ENCODE measurements at regions not wholly inside any gene's neighbourhood (a gene's known extent, or its start where the extent isn't known, plus 50 kb on each side); places are given as distances from the start of the nearest gene placed in this dataset.

DNA sequence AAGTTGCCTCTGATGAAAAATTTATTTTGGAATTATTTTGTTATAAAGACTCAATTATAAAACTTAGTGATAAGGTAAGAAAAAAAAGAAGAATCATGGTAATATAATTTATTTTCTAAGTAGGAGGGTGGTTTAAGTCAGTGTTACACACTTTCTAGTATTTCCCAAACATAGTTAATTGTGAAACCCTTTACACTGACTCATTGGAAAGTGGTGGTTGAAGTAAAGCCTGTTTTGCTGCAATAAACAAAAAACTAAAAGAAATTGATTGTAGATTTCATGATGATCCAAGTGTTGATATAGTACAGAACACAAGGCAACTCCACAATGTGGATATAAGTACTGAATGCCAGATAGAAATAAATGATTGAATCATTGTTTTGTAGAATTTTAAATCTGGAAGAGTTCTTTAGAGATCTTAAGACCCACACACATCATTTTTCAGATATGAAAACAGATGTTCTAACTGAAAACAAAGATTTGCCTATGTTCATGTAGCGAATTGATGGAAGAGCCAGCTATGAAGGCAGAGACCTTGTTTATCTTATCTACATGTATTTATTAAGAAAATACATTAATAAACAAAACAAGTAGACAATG lies 539.8 kb downstream of the PRELID2 start:
- no peaks in the 10 kb centered on the region for H3K9me3 Mint-ChIP-seq
- H3K4me1 Mint-ChIP-seq, result no peaks in the 10 kb centered on the region
- no peaks in the 10 kb centered on the region for H3K36me3 Mint-ChIP-seq (ENCODE audit: low read depth)
- DNase-seq, result no peak
- no peaks in the 10 kb centered on the region for H3K27me3 Mint-ChIP-seq
- no peak overlapping the region for H3K4me3 Mint-ChIP-seq
- CTCF ChIA-PET, result no interaction called here
- H3K27ac Mint-ChIP-seq, result no peak overlapping the region
- POLR2A ChIA-PET, result no interaction called here

- Mint-ChIP-seq H3K9me3 (no peaks in the 10 kb centered on the region), H3K27ac (no peak overlapping the region), H3K27me3 (no peaks in the 10 kb centered on the region), H3K36me3 (ENCODE audit: low read depth) (no peaks in the 10 kb centered on the region), H3K4me1 (no peaks in the 10 kb centered on the region), H3K4me3 (no peak overlapping the region)
- DNase-seq, result no peak
- ChIA-PET POLR2A (no interaction called here), CTCF (no interaction called here)
Measured at GRCh38 chr5:145294331-145294730, 540.8 kb downstream of the PRELID2 start.

- no peaks in the 10 kb centered on the region for H3K36me3 Mint-ChIP-seq (ENCODE audit: low read depth)
- no peak overlapping the region for H3K4me3 Mint-ChIP-seq
- CTCF ChIA-PET, result no interaction called here
- POLR2A ChIA-PET, result no interaction called here
- no peaks in the 10 kb centered on the region for H3K9me3 Mint-ChIP-seq
- no peak for DNase-seq
- H3K4me1 Mint-ChIP-seq, result no peaks in the 10 kb centered on the region
- no peak overlapping the region for H3K27ac Mint-ChIP-seq
- no peaks in the 10 kb centered on the region for H3K27me3 Mint-ChIP-seq
Measured at GRCh38 chr5:145293716-145294115, 541.4 kb downstream of the PRELID2 start.

DNA sequence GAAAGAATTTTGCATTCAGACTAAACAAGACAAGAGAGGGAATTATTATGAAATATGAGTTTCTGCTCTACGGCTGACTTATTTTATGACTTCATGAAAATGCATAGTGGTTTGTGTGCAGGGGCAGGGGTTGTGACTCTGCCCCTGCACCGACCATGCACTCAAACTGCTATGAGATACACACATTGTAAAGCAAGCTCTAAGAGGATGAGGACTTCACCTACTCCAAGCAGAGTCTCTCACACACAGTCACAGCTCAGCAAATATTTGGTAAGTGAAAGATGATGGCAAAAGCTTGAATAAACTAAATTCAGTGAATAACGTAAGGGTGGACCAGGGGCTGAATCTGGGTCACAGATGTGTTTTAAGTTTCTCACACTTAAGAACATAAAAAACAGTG lies 542.9 kb downstream of the PRELID2 start:
- H3K27ac Mint-ChIP-seq, result no peak overlapping the region
- ChIA-PET CTCF (no interaction called here), POLR2A (no interaction called here)
- DNase-seq, result no peak
- no peaks in the 10 kb centered on the region for H3K36me3 Mint-ChIP-seq (ENCODE audit: low read depth)
- no peaks in the 10 kb centered on the region for H3K4me1 Mint-ChIP-seq
- no peaks in the 10 kb centered on the region for H3K27me3 Mint-ChIP-seq
- H3K4me3 Mint-ChIP-seq, result no peak overlapping the region
- H3K9me3 Mint-ChIP-seq, result no peaks in the 10 kb centered on the region

- no peaks in the 10 kb centered on the region for H3K9me3 Mint-ChIP-seq
- DNase-seq, result no peak
- no peak overlapping the region for H3K4me3 Mint-ChIP-seq
- ChIA-PET POLR2A (no interaction called here), CTCF (no interaction called here)
- no peak overlapping the region for H3K27ac Mint-ChIP-seq
- H3K27me3 Mint-ChIP-seq, result no peaks in the 10 kb centered on the region
- no peaks in the 10 kb centered on the region for H3K36me3 Mint-ChIP-seq (ENCODE audit: low read depth)
- no peaks in the 10 kb centered on the region for H3K4me1 Mint-ChIP-seq
Measured at GRCh38 chr5:145283141-145283810, 551.9 kb downstream of the PRELID2 start.

GRCh38 chr5:145280806-145281205 lies 554.3 kb downstream of the PRELID2 start:
- Mint-ChIP-seq H3K27ac (no peak overlapping the region), H3K4me3 (no peak overlapping the region), H3K9me3 (no peaks in the 10 kb centered on the region), H3K27me3 (no peaks in the 10 kb centered on the region), H3K4me1 (no peaks in the 10 kb centered on the region), H3K36me3 (ENCODE audit: low read depth) (no peaks in the 10 kb centered on the region)
- CTCF ChIA-PET, result no interaction called here
- POLR2A ChIA-PET, result no interaction called here
- DNase-seq, result no peak

DNA sequence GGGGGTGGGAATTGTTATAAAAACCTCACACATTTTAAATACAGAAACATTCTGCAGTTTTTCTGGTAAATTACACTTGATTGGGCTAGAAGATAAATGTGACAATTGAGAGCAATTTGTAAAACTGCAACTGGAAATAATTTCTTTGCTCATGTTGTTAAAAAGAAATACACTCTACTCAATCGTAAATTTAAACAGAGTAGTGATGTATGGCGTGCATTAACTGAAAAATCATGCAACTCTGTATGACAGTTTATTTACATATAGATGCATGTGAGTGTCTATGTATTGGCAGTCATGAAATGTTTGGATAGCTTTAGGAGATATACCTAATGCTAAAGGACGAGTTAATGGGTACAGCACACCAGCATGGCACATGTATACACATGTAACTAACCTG lies 554.9 kb downstream of the PRELID2 start:
- DNase-seq, result no peak
- Mint-ChIP-seq H3K9me3 (no peaks in the 10 kb centered on the region), H3K4me1 (no peaks in the 10 kb centered on the region), H3K27ac (no peak overlapping the region), H3K4me3 (no peak overlapping the region), H3K36me3 (ENCODE audit: low read depth) (no peaks in the 10 kb centered on the region), H3K27me3 (no peaks in the 10 kb centered on the region)
- ChIA-PET CTCF (no interaction called here), POLR2A (no interaction called here)

GRCh38 chr5:145260670-145261069 lies 574.5 kb downstream of the PRELID2 start:
- H3K4me1 Mint-ChIP-seq, result no peaks in the 10 kb centered on the region
- no peak for DNase-seq
- no peaks in the 10 kb centered on the region for H3K36me3 Mint-ChIP-seq (ENCODE audit: low read depth)
- CTCF ChIA-PET, result no interaction called here
- H3K9me3 Mint-ChIP-seq, result peaks cover 6% of the 10 kb centered on the region
- H3K27ac Mint-ChIP-seq, result no peak overlapping the region
- POLR2A ChIA-PET, result no interaction called here
- no peaks in the 10 kb centered on the region for H3K27me3 Mint-ChIP-seq
- no peak overlapping the region for H3K4me3 Mint-ChIP-seq

- Mint-ChIP-seq H3K4me3 (no peak overlapping the region), H3K9me3 (peaks cover 3% of the 10 kb centered on the region), H3K4me1 (no peaks in the 10 kb centered on the region), H3K36me3 (ENCODE audit: low read depth) (no peaks in the 10 kb centered on the region), H3K27me3 (no peaks in the 10 kb centered on the region), H3K27ac (no peak overlapping the region)
- ChIA-PET CTCF (no interaction called here), POLR2A (no interaction called here)
- no peak for DNase-seq
Measured at GRCh38 chr5:145247745-145248040, 587.4 kb downstream of the PRELID2 start.

DNA sequence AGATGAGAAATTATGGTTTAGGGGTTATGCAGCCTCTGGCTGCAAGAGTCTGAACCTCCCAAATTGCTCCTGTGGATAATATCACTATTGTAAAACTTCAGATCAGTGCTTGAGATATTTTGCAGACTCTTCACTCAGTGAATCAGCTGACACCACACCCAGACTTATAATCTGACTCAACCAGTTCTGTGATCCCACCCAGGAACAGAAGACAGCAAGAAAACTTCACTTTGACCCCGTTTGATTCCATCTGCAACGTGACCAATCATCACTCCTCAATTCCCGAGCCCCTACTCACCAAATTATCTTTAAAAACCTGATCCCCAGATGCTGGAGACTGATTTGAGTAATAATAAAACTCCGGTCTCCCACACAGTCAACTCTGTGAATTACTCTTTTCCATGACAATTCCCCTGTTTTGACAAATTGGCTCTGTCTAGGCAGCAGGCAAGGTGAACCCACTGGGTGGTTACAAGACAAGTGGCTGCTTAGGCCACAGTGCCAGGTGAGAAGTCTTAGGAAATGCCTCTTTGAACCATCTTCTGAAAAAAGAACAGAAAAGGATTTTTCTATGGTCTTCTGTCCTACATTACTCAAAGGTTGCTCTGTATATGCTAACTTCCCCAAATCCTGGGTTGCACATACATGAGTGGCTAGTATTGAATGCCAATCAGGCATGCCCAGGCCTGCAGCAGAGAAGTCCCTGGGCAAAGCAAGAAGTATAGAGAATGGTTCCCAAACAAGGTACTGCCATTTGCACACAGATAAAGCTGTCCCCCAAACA lies 588.0 kb downstream of the PRELID2 start:
- ChIA-PET POLR2A (no interaction called here), CTCF (no interaction called here)
- peaks cover 3% of the 10 kb centered on the region for H3K9me3 Mint-ChIP-seq
- no peak for DNase-seq
- H3K36me3 Mint-ChIP-seq (ENCODE audit: low read depth), result no peaks in the 10 kb centered on the region
- no peaks in the 10 kb centered on the region for H3K27me3 Mint-ChIP-seq
- H3K4me3 Mint-ChIP-seq, result no peak overlapping the region
- H3K27ac Mint-ChIP-seq, result no peak overlapping the region
- no peaks in the 10 kb centered on the region for H3K4me1 Mint-ChIP-seq

- no peaks in the 10 kb centered on the region for H3K27me3 Mint-ChIP-seq
- no peak overlapping the region for H3K27ac Mint-ChIP-seq
- H3K9me3 Mint-ChIP-seq, result peaks cover 3% of the 10 kb centered on the region
- no peaks in the 10 kb centered on the region for H3K36me3 Mint-ChIP-seq (ENCODE audit: low read depth)
- H3K4me1 Mint-ChIP-seq, result no peaks in the 10 kb centered on the region
- DNase-seq, result no peak
- ChIA-PET CTCF (no interaction called here), POLR2A (no interaction called here)
- no peak overlapping the region for H3K4me3 Mint-ChIP-seq
Measured at GRCh38 chr5:145246379-145246778, 588.8 kb downstream of the PRELID2 start.

- H3K4me3 Mint-ChIP-seq, result no peak overlapping the region
- no peaks in the 10 kb centered on the region for H3K36me3 Mint-ChIP-seq (ENCODE audit: low read depth)
- ChIA-PET CTCF (no interaction called here), POLR2A (no interaction called here)
- DNase-seq, result no peak
- H3K27ac Mint-ChIP-seq, result no peak overlapping the region
- no peaks in the 10 kb centered on the region for H3K4me1 Mint-ChIP-seq
- no peaks in the 10 kb centered on the region for H3K27me3 Mint-ChIP-seq
- peaks cover under 1% of the 10 kb centered on the region for H3K9me3 Mint-ChIP-seq
Measured at GRCh38 chr5:145245354-145245753, 589.8 kb downstream of the PRELID2 start.

GRCh38 chr5:145244788-145245187 lies 590.4 kb downstream of the PRELID2 start:
- Mint-ChIP-seq H3K9me3 (no peaks in the 10 kb centered on the region), H3K36me3 (ENCODE audit: low read depth) (no peaks in the 10 kb centered on the region), H3K4me3 (no peak overlapping the region), H3K27me3 (no peaks in the 10 kb centered on the region), H3K4me1 (no peaks in the 10 kb centered on the region), H3K27ac (no peak overlapping the region)
- DNase-seq, result no peak
- POLR2A ChIA-PET, result no interaction called here
- CTCF ChIA-PET, result no interaction called here

- Mint-ChIP-seq H3K4me1 (no peaks in the 10 kb centered on the region), H3K27ac (no peak overlapping the region), H3K27me3 (no peaks in the 10 kb centered on the region), H3K36me3 (ENCODE audit: low read depth) (no peaks in the 10 kb centered on the region), H3K9me3 (no peaks in the 10 kb centered on the region), H3K4me3 (no peak overlapping the region)
- POLR2A ChIA-PET, result no interaction called here
- no peak for DNase-seq
- CTCF ChIA-PET, result no interaction called here
Measured at GRCh38 chr5:145244251-145244650, 590.9 kb downstream of the PRELID2 start.
